PFSK-1 (cell line): ENCODE measurements at regions not wholly inside any gene's neighbourhood (a gene's known extent, or its start where the extent isn't known, plus 50 kb on each side); places are given as distances from the start of the nearest gene placed in this dataset.

ENCODE experiments used
- FOXP2 ChIP-seq: optimal IDR thresholded peaks from 2 replicates; pipeline ENCODE3; 2011; ENCODE audit warnings: borderline replicate concordance, control low read depth, inconsistent platforms; ENCODE audit not compliant: insufficient read depth; ENCODE audit errors: extremely low read length, extremely low read depth
- POLR2AphosphoS5 ChIP-seq: IDR thresholded peaks from 2 replicates; pipeline ENCODE4 v1.6.1; 2012; ENCODE audit warnings: low read depth, mild to moderate bottlenecking, control low read depth, low read length, moderate library complexity
- SIN3A ChIP-seq: IDR thresholded peaks from 2 replicates; pipeline ENCODE4 v1.6.1; 2012; ENCODE audit warnings: mild to moderate bottlenecking, low read length, moderate library complexity, borderline replicate concordance; ENCODE audit not compliant: insufficient read depth
- TAF1 ChIP-seq: IDR thresholded peaks from 2 replicates; pipeline ENCODE4 v1.6.1; 2012; ENCODE audit warnings: low read length, control low read depth, borderline replicate concordance; ENCODE audit not compliant: insufficient read depth

GRCh38 chr3:31302343-31302742 lies 230.4 kb upstream of the STT3B start:
- no peak for TF ChIP-seq POLR2AphosphoS5
- no peak for TF ChIP-seq SIN3A
- no peak for TF ChIP-seq TAF1
- no peak for TF ChIP-seq FOXP2
